C4-2B (cell line): ENCODE measurements at regions not wholly inside any gene's neighbourhood (a gene's known extent, or its start where the extent isn't known, plus 50 kb on each side); places are given as distances from the start of the nearest gene placed in this dataset.

Experiments
- CTCF ChIP-seq: fragments of 450-650 bp; conservative IDR thresholded peaks from 2 replicates; pipeline ENCODE4 v1.5.1; 2017; ENCODE audit warnings: mild to moderate bottlenecking
- ZFX ChIP-seq: fragments of 450-650 bp; IDR thresholded peaks from 2 replicates; pipeline ENCODE4 v1.6.1; 2017

GRCh38 chr9:99307851-99308250 is 85.8 kb downstream of the SEC61B start:
- TF ChIP-seq CTCF (no peak), ZFX (no peak)
